ENCODE measurements at regions not wholly inside any gene's neighbourhood (a gene's known extent, or its start where the extent isn't known, plus 50 kb on each side); places are given as distances from the start of the nearest gene placed in this dataset.

DNA sequence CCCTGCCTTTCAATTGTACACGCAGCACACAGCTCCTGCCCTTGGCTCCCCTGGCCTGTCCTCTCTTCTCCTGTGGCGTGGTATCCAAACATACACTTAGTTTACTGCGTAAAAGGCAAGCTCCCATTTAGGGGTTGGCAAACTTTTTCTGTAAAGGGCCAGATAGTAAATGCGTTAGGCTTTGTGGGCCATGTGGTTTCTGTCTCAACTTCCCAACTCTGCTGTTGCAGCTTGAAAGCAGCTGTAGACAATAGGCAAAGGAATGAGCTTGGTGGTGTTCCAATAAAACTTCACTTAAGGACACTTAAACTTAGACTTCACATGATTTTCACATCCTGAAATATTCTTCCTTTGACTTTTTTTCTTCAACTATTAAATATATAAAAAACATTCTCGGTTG is 63.3 kb downstream of the RHOU start:
- Histone ChIP-seq H3K27me3 (ENCODE audit: control insufficient read depth in 1 of 2, insufficient read depth in 2 of 2, low read length in 2 of 2) (no peaks in the 10 kb centered on the region; a peak in 1 of 5 replicates), H3K4me1 (ENCODE audit: insufficient read depth, low read length) (peaks cover 36% of the 10 kb centered on the region), H3K36me3 (replicated peaks in 1 of 2; ENCODE audit: control insufficient read depth in 1 of 2, insufficient read depth in 2 of 2, low read length in 2 of 2) (no peaks in the 10 kb centered on the region), H3K9me3 (ENCODE audit: low read length) (no peaks in the 10 kb centered on the region), H3K27ac (ENCODE audit: extremely low read length, insufficient read depth, low read length) (no peak overlapping the region), H2AFZ (ENCODE audit: low read length) (no peak overlapping the region), H4K20me1 (ENCODE audit: insufficient read depth, low read length) (no peaks in the 10 kb centered on the region), H3K4me2 (ENCODE audit: low read depth, low read length) (no peak overlapping the region), H3K9ac (ENCODE audit: insufficient read depth, low read depth, low read length) (no peak overlapping the region), H3K4me3 (replicated peaks in 1 of 3; ENCODE audit: insufficient read depth in 1 of 3, low read depth in 2 of 3, low read length in 3 of 3) (no peak overlapping the region), H3K79me2 (ENCODE audit: insufficient read depth, low read length) (no peaks in the 10 kb centered on the region)
- POLR2A ChIA-PET, result interaction anchor here (1.1 kb wide), 1 partner anchor 16 kb away, joined by 4 read pairs; no protein-coding TSS in a partner anchor
- BruUV-seq (replicated peaks), result no TSS peak
- DNase-seq (ENCODE audit: low spot score) (no peak), FAIRE-seq (no peak), ATAC-seq (no peak)
- in situ Hi-C loops (cut with HindIII; ENCODE audit: extremely low pct_ligation_motif_present, low pct_unique_long_range_greater_than_20kb) (no loop called here), intact Hi-C loops (cut with micrococcal nuclease; ENCODE audit: unreplicated experiment) (no loop called here)
- WGBS (ENCODE audit: low lambda C conversion rate), result 76% methylated on average over 5 of the region's 5 CpGs
- CTCF ChIA-PET (ENCODE audit: low intra/inter-chr PET ratio, low total read pairs), result no interaction called here
- TF ChIP-seq PTBP1 (IDR thresholded peaks at IDR 0.05; ENCODE audit: low read depth, low read length, poor library complexity, severe bottlenecking), result no peak
- no peak for TF ChIP-seq THAP8 (CRISPR knock-in tag; IDR thresholded peaks at IDR 0.05; ENCODE audit: borderline replicate concordance)
- TF ChIP-seq, protein P1, sequence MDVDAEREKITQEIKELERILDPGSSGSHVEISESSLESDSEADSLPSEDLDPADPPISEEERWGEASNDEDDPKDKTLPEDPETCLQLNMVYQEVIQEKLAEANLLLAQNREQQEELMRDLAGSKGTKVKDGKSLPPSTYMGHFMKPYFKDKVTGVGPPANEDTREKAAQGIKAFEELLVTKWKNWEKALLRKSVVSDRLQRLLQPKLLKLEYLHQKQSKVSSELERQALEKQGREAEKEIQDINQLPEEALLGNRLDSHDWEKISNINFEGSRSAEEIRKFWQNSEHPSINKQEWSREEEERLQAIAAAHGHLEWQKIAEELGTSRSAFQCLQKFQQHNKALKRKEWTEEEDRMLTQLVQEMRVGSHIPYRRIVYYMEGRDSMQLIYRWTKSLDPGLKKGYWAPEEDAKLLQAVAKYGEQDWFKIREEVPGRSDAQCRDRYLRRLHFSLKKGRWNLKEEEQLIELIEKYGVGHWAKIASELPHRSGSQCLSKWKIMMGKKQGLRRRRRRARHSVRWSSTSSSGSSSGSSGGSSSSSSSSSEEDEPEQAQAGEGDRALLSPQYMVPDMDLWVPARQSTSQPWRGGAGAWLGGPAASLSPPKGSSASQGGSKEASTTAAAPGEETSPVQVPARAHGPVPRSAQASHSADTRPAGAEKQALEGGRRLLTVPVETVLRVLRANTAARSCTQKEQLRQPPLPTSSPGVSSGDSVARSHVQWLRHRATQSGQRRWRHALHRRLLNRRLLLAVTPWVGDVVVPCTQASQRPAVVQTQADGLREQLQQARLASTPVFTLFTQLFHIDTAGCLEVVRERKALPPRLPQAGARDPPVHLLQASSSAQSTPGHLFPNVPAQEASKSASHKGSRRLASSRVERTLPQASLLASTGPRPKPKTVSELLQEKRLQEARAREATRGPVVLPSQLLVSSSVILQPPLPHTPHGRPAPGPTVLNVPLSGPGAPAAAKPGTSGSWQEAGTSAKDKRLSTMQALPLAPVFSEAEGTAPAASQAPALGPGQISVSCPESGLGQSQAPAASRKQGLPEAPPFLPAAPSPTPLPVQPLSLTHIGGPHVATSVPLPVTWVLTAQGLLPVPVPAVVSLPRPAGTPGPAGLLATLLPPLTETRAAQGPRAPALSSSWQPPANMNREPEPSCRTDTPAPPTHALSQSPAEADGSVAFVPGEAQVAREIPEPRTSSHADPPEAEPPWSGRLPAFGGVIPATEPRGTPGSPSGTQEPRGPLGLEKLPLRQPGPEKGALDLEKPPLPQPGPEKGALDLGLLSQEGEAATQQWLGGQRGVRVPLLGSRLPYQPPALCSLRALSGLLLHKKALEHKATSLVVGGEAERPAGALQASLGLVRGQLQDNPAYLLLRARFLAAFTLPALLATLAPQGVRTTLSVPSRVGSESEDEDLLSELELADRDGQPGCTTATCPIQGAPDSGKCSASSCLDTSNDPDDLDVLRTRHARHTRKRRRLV (CRISPR knock-in tag; IDR thresholded peaks at IDR 0.05), result no peak
- TF ChIP-seq MAZ (IDR thresholded peaks at IDR 0.05; ENCODE audit: borderline replicate concordance, low read depth, low read length), result no peak
- TF ChIP-seq MAZ (CRISPR knock-in tag; IDR thresholded peaks at IDR 0.05; ENCODE audit: low read depth), result no peak
- TF ChIP-seq, protein P2, sequence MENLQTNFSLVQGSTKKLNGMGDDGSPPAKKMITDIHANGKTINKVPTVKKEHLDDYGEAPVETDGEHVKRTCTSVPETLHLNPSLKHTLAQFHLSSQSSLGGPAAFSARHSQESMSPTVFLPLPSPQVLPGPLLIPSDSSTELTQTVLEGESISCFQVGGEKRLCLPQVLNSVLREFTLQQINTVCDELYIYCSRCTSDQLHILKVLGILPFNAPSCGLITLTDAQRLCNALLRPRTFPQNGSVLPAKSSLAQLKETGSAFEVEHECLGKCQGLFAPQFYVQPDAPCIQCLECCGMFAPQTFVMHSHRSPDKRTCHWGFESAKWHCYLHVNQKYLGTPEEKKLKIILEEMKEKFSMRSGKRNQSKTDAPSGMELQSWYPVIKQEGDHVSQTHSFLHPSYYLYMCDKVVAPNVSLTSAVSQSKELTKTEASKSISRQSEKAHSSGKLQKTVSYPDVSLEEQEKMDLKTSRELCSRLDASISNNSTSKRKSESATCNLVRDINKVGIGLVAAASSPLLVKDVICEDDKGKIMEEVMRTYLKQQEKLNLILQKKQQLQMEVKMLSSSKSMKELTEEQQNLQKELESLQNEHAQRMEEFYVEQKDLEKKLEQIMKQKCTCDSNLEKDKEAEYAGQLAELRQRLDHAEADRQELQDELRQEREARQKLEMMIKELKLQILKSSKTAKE (CRISPR knock-in tag; IDR thresholded peaks at IDR 0.05; ENCODE audit: borderline replicate concordance), result no peak
- TF ChIP-seq PATZ1 (CRISPR knock-in tag; IDR thresholded peaks at IDR 0.05), result no peak
- TF ChIP-seq TEF (CRISPR knock-in tag; IDR thresholded peaks at IDR 0.05), result no peak
- TF ChIP-seq HOXA5 (CRISPR knock-in tag; IDR thresholded peaks at IDR 0.05), result no peak
- TF ChIP-seq HNRNPK (IDR thresholded peaks at IDR 0.05; ENCODE audit: low read depth, low read length, poor library complexity, severe bottlenecking), result no peak
- TF ChIP-seq CENPT (CRISPR knock-in tag; IDR thresholded peaks at IDR 0.05; ENCODE audit: low read depth), result no peak
- no peak for TF ChIP-seq ISX (CRISPR knock-in tag; conservative IDR thresholded peaks at IDR 0.05)
- TF ChIP-seq GABPA (IDR thresholded peaks at IDR 0.05; ENCODE audit: low read depth, low read length), result no peak
- no peak for TF ChIP-seq GABPA (CRISPR knock-in tag; IDR thresholded peaks at IDR 0.05; ENCODE audit: low read depth)

All from HepG2 (cell line).